Sigmoid colon (tissue), 4 donors: ENCODE measurements at regions not wholly inside any gene's neighbourhood (a gene's known extent, or its start where the extent isn't known, plus 50 kb on each side); places are given as distances from the start of the nearest gene placed in this dataset.

Source experiments
- POLR2AphosphoS5 ChIP-seq, 4 donors: sonication (generic); formaldehyde crosslinking; IDR thresholded peaks; one replicate each; pipeline ENCODE4 v1.6.1; 2017; ENCODE audit warnings: antibody characterized with exemption in 4 of 4
- TF ChIP-seq, protein P1 (sequence below), 4 experiments: fragments of 450-650 bp in 3 of 4; fragments of 200-600 bp in 1 of 4; IDR thresholded peaks; one replicate each; pipeline ENCODE4 v1.5.1; 2016 to 2019; ENCODE audit warnings: antibody characterized with exemption in 4 of 4, mild to moderate bottlenecking in 3 of 4, moderate library complexity in 2 of 4

DNA sequence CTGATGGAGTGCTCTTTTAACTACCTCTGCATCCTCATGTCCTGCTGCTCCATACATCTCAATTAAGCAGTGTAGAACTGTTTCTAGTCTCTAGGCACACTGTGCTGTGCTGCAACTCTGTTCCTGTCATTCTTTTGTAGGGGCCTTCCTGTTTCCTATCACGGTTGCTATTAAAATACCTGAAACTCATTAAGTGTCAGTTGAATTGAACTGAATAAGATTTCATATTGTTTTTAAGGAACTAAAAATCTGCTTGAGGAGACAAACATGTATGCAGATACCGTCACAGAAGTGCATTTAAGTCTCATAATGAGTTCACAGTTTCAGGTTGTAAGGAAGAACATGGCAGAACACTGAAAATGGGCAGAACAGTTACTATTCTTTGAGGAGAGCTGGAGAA is 170.1 kb downstream of the LARP7 start:
- no peak for TF ChIP-seq POLR2AphosphoS5 (IDR thresholded peaks at IDR 0.05)
- TF ChIP-seq, protein P1, sequence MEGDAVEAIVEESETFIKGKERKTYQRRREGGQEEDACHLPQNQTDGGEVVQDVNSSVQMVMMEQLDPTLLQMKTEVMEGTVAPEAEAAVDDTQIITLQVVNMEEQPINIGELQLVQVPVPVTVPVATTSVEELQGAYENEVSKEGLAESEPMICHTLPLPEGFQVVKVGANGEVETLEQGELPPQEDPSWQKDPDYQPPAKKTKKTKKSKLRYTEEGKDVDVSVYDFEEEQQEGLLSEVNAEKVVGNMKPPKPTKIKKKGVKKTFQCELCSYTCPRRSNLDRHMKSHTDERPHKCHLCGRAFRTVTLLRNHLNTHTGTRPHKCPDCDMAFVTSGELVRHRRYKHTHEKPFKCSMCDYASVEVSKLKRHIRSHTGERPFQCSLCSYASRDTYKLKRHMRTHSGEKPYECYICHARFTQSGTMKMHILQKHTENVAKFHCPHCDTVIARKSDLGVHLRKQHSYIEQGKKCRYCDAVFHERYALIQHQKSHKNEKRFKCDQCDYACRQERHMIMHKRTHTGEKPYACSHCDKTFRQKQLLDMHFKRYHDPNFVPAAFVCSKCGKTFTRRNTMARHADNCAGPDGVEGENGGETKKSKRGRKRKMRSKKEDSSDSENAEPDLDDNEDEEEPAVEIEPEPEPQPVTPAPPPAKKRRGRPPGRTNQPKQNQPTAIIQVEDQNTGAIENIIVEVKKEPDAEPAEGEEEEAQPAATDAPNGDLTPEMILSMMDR (IDR thresholded peaks at IDR 0.05) = no peak
